IPS-NIHi11 (cell line): ENCODE measurements at regions not wholly inside any gene's neighbourhood (a gene's known extent, or its start where the extent isn't known, plus 50 kb on each side); places are given as distances from the start of the nearest gene placed in this dataset.

Experiments
- DNase-seq: peaks from one replicate; pipeline ENCODE4 v3.0.0; 2012; ENCODE audit warnings: mixed read lengths, low spot score

DNA sequence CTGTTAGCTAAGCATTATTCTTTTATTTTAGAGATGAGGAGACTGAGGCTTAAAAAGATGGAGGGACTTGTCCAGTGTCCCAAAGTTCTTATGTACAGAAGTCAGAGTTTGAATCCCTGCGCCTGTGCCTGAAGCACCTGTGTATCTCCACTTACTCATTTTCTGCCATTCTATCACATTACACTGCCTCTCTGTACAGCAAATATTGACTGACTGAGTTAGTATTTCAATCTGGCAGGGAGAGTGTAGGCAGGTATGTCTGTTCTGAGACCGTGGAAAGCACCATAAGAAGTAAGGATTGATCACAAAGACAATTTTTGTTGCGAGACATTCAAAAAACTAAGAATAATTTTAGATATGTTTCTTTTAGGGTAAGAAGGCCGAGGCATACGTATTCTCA, 162.7 kb downstream of the KITLG start:
- DNase-seq: no peak

DNA sequence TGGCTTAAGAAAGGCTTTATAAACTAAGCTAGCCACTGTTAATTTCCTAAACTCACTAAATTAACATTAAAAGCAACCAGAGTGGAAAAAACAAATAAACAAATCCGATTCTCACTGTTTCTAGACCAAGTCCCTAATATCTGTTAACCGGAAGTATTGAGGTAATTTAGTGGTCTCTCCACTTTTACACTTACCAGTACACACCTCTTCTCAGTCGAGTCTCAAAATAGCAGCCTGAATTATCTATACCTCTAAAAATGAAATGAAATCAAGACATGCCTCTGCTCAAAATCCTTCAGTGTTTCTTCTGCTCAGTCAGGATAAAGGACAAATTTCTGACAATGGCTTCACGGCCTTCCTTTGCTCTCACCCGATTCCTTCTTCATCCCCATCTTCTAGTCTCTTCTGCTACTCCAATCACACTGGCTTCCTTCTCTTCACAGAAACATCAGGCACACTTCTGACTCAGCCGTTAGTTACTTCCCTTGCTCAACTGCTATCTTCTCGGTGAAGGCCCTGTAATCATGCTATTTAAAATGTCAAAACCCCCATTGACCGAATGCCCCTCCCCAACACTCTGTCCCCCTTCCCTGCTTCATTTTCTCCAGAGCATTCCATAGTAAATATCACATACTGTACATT, 161.3 kb downstream of the KITLG start:
- DNase-seq: no peak

DNA sequence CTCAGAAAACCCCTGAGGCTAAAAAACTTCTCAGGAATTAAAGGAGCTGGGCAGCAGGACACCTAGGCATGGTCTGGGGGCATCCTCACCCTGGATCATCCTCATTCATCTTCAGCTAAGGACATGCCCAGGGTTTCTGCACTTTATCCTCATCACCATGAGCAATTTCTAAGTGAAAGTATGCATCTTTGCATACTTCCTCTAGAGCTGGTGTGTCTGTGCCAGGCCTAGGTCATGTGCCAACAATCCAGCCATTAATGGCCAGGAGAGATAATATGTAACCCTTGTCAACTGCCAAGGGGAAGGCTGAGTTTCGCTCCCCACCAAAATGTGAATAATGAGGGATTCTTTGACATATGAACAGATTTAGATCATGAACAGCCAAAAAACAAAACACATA, 160.5 kb downstream of the KITLG start:
- no peak for DNase-seq

DNA sequence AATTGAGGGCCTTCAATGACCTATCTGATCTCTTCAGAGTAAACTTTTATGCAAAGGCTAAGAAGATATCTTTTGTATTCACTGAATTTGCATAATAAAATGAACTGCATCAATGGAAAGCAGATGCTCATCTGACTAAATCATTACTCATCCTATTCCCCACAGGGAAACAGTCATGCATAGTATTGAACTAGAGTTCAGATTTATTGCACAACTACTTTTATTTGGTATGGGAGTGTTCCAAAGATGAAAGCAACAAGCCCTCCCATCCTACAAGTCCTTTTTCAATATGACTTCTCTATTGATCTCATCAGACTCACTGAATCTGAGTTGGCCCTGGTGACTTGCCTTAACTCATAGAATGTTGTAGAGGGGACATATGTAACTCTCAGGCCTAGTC, 159.8 kb downstream of the KITLG start:
- DNase-seq: no peak

DNA sequence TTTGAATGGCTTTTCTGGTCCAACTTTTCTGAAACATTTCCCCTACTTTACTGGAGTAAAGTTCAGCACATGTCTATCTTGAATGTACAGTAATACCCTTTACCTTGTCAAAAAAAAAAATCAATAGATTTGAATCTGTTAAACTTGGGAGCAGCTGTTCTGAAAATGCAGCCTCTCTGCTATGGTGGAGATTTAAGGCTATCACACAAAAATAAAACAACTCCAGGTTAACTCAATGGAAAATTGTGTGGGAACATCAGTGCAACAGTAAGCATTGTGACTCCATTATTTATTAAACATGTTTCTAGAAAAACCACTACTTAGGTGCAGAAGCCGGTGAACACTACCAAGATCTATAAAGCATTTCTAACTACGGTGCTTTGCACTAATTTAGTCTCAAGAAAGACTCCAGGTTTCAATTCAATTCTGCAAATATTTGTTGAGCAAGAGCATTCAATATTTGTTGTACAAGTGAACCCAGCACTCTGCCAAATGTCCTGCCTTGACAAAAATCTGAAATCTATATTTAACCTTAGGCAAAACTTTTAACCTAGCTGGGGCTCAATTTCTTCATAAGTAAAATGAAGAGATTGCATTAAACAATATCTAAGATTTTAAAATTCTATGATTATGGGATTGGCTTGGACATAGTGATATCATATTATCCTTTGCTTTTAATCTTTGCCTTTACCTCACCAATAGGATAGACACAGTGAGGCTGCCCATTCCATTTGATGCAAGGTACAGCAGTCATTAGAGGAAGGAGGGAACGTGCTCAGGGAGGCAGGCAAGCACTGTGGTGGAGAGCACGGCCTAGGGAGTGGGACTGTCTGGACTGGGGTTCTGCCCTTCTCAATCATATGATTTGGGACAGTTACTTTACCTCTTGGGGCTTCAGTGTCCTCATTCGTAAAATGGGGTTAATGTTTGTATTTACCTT, 155.2 kb downstream of the KITLG start:
- DNase-seq: no peak

DNA sequence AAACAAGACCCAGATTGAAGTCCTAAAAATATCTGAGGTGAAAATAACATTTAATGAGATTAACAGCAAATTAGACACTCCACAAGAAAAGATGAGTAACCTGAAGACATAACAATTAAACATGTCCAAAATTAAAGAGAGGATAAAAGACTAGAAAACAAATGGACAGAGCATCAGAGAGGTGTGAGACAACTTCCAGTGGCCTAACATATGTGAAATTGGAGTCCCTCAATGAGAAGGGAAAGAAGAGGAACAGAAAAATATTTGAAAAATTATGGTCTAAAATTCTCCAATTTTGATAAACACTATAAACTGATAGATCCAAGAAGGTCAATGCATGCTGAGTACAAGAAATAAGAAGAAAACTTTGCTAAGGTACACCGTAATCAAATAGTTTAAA, 151.9 kb downstream of the KITLG start:
- no peak for DNase-seq

DNA sequence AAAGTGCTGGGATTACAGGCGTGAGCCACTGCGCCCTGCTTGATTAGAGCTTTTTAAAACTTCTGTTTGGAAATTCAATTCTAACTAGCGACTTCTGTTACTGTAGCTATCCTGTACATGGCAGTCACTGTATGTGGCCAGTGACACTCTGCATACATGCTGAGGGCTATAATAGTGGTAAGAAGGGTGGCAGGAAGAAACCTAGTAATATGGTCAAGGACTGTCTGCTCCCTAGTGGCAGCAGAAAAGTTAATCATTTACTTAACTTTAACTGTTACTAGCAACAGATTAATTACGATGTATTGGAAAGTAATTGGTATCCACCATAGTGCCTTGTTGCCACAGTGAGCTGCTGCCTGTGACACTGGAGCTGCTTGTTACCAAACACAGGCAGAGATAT, 149.0 kb downstream of the KITLG start:
- DNase-seq: no peak

DNA sequence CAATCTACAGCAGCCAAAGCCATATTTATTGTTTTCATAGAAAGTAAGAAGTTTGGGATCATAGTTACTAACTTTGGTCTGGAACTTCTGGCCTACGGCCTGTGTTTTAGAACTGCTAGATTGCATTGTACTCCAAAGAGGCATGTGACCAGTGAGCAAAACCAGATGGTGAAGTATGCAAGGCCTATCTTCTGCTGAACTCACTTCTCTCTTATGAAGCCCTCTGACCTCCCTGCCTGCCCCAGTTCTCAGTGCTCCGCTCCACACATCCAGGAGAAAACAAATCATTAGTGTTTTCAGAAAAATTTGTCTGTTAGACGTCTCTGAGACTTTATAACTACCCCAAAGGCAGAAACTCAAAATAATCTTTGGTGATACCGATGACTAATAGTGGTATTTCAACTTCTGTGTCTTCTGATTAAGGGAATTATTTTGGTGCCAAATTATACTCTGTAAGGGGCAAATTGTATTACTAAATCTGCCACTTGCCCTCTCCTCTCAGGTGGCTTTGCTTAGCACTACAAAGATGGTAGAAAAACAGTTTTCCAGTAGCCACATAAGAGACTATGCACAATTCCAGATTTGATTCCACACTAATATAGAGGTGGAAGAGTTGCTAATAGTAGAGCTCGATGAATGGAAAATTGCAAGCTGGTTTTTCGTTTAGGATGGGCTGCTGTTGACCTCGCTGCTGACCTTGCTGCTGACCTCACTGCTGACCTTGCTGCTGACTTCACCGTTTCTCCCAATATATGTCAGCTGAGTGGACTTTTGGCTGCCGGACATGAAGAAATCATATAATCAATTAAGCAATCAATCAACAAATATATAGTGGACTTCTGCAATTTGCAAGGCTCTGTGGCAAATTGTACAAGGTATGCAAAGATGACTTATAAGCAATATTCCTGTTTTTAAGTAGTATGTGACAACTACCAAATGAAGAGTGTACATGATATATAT, 147.5 kb downstream of the KITLG start:
- no peak for DNase-seq

DNA sequence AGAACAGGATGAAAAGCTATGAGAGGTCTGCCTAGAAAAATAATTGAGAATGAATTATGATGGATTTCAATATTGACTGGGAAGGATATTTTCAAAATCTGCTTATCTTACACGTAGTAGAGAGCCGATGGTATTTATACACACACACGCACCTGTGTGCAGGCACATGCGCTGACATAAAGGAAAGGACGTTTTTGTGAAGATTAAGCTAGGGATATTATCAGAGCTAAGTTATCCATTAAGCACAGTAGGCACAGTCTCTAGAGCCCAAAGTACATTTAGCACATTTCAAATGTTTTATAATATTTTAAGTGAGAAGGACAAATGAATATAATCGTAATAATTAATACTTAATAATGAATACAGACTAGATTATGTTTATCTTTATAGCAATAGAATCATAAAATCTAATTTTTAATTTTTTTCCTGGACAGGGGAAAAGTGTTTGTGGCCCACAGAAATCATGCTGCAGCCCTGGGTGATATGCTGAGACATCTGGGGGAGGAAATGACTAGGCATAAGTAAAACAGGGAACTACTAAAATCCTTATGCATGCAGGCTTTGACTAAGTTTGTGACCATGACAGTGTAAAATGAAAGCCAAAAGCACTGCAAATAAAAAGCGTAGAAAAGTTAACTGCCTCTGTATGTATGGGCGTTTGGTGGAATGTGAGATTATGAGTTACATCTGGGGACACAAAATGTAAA, 146.1 kb downstream of the KITLG start:
- DNase-seq: no peak

DNA sequence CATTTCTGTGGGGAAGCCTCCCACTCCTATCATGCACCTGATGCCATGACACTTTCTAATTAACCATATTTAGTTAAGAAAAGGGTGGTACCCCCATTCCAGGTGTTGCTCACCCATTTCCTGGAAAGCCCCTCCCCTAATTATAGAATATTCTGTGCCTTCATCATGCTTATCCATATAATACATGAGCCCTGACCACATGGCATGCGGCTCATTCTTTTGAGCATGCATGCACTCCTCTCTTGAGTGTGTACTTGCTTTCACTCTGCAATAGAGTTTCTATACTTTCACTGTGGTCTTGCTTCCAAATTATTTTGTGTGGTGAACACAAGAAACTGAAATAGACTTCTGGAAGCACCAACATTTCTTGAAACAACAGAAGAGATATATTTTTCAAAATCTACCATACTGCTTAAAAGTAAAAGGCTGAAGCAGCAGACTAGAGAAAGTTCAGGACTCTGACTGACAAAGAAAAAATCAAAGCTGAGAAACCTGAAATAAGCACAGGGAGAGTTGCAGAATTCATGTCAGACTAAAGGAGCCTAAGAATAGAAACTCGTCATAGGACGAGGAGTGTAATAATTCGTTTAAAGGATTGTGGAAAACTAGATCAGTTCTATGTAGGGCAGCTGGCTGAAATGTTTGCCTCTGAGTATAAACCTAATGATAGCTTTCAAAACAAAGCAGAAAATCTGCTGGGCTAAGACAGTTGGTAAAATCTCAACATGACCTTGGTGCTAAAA, 144.8 kb downstream of the KITLG start:
- DNase-seq: no peak

DNA sequence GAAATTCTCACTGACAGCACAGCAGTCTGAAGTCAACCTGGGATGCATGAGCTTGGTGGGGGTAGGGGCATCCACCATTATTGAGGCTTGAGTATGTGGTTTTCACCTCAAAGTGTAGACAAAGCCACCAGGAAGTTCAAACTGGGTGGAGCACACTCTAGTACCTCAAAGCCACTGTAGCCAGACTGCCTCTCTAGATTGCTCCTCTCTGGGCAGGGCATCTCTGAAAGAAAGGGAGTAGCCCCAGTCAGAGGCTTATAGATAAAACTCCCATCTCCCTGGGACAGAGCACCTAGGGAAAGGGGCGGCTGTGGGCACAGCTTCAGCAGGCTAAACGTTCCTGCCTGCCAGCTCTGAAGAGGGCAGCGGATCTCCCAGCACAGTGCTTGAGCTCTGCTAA, 143.0 kb downstream of the KITLG start:
- DNase-seq: no peak
